Bronchial epithelial cell (primary cell): ENCODE measurements at regions not wholly inside any gene's neighbourhood (a gene's known extent, or its start where the extent isn't known, plus 50 kb on each side); places are given as distances from the start of the nearest gene placed in this dataset.
"Not testable (repeated sequence)": the region's sequence is repeated elsewhere in the genome, so short reads cannot be mapped to it uniquely, and the experiment has no call there.

ENCODE experiments used
- DNase-seq: peaks from one replicate; pipeline ENCODE4 v3.0.0-alpha.2; 2010; ENCODE audit warnings: low read depth
- FAIRE-seq: peaks from 2 replicates; lab custom pipeline; 2011; peaks lifted over from hg19 to GRCh38; lab: Jason Lieb, UNC
- H3K27me3 ChIP-seq: 2 replicates; pipeline ENCODE4 v1.5.1; 2011; ENCODE audit warnings: low read length; ENCODE audit not compliant: control insufficient read depth, insufficient read depth
- H3K36me3 ChIP-seq: 2 replicates; pipeline ENCODE4 v1.5.1; 2011; ENCODE audit warnings: low read length; ENCODE audit not compliant: control insufficient read depth, insufficient read depth
- H3K4me3 ChIP-seq: 2 replicates; pipeline ENCODE4 v1.5.1; 2011; ENCODE audit warnings: mild to moderate bottlenecking, low read depth, low read length, control low read depth
- CTCF ChIP-seq: IDR thresholded peaks from 2 replicates; pipeline ENCODE4 v1.5.1; 2011; ENCODE audit warnings: mild to moderate bottlenecking, moderate library complexity, low read length, control low read depth, inconsistent platforms; ENCODE audit not compliant: insufficient read depth, severe bottlenecking

DNA sequence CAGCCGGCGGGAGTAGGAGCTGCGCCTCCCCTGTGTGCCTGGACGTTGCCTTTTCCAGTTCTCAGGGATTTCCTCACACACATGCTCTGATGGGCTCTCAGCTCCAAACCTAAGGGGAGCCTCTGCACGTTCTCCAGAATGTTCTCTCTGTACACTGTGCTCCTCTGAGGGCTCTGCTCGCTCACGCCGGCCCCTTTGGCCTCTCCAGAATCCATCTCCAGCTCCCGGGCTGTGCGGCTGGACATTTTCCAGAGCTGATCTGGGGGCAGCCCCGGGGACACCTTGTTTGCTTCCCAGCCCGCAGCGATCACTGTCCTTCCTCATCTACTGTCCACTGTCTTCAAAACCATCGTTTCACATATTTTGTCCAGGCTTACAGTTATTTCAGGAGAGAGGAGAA is 245.4 kb upstream of the HDAC4 start:
- Histone ChIP-seq H3K4me3 (no peak overlapping the region), H3K27me3 (no peaks in the 10 kb centered on the region), H3K36me3 (no peaks in the 10 kb centered on the region)
- DNase-seq (no peak), FAIRE-seq (no peak)
- TF ChIP-seq CTCF, result no peak

- FAIRE-seq, H3K36me3 ChIP-seq, H3K4me3 ChIP-seq, H3K27me3 ChIP-seq, DNase-seq: not testable (repeated sequence)
Measured at GRCh38 chr2:239644594-239644993, 243.8 kb upstream of the HDAC4 start.

DNA sequence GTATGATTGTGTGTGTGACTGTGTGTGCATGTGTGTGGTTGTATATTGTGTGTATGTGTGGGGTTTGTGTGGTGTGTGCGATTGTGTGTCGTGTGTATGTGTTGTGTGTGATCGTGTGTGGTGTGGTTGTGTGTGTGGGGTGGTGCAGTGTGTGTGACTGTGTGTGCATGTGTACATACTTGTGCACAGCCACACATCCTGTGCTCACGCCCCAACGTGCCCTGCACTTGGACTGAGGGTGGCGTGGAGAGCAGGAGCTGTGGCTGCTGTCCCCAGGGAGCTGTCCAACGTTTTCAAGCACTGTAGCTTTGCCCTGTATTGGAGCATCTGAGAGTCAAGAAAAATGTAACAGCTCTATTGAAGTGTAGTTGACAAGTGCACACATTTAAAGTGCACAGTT is 243.2 kb upstream of the HDAC4 start:
- FAIRE-seq (peak; percentile 52), DNase-seq (no peak)

DNA sequence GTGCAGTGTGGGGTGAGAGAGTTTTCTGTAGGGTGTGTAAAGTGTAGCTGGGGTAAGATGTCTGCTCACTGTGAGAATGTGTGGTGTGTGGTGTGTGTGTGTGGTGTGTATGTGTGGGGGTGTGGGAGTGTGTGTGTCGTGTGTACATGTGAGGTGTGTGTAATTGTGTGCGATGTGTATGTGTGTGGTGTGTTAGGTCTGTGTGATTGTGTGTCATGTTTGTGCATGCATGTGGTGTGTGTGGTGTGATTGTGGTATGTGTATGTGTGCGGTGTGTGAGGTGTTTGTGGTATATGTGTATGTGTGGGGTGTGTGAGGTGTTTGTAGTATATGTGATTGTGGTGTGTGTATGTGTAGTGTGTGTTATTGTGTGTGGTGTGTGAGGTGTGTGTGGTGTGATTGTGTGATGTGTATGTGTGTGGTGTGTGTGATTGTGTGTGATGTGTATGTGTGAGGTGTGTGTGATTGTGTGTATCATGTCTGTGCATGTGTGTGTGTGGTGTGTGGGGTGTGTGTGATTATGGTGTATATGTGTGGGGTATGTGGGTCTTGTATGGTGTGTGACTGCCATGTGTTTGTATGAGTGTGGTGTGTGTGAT is 241.7 kb upstream of the HDAC4 start:
- Histone ChIP-seq H3K36me3 (no peaks in the 10 kb centered on the region), H3K4me3 (no peak overlapping the region), H3K27me3 (no peaks in the 10 kb centered on the region)
- FAIRE-seq (peak; percentile 100), DNase-seq (no peak)
- TF ChIP-seq CTCF, result no peak

More for the DNA sequence above, 243.2 kb upstream of the HDAC4 start:
- TF ChIP-seq CTCF, result no peak
- H3K36me3 ChIP-seq, result no peaks in the 10 kb centered on the region
- H3K4me3 ChIP-seq, result no peak overlapping the region
- no peaks in the 10 kb centered on the region for H3K27me3 ChIP-seq

- not testable (repeated sequence) for DNase-seq, H3K4me3 ChIP-seq, H3K36me3 ChIP-seq, H3K27me3 ChIP-seq
- FAIRE-seq, result peak; percentile 28
Measured at GRCh38 chr2:239641904-239642303, 241.1 kb upstream of the HDAC4 start.

DNA sequence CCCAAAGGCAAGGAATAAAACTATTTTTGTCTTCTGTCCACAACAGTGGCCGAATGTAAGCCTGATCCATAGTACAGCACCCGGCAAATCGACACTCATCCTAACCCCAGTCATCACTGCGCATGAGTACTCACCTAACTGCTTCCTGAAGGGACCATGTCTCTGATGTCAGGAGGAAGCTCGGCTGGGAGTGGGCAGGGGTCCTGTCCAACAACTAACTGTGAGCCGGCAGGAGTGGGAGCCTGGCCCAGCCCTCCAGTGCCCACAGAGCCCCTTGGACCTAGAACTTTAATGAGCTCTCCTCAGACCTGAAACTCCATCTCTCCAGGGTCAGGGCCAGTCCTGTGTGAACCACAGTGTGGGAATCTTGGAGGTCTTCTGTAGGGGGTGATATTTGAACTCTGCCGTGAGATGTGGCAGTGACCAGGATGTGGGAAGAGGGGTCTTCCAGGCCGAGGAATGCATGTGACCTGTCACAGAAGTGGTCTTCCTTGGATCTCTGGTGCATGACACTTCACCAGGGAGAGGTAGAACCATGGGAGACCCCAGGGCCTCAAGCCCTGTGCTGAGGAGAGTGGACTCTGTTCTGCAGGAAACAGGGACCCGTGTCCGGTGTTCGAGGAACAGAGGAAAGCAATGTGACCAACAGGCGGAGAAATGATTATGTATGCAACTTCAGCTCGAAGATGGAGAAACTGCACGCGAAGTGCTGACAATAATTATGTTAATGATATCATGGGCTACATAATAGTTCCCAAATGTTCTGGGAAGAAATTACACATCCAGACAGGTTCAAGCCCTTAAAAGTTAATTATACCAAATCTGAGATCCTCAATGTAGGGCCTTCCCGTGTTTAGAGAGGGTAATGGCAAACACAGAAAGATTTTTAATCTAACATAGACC is 240.1 kb upstream of the HDAC4 start:
- no peak overlapping the region for H3K4me3 ChIP-seq
- peak; percentile 32 for FAIRE-seq
- H3K27me3 ChIP-seq, result no peaks in the 10 kb centered on the region
- no peaks in the 10 kb centered on the region for H3K36me3 ChIP-seq
- TF ChIP-seq CTCF, result no peak
- no peak for DNase-seq
